ENCODE measurements at regions not wholly inside any gene's neighbourhood (a gene's known extent, or its start where the extent isn't known, plus 50 kb on each side); places are given as distances from the start of the nearest gene placed in this dataset.

GRCh38 chr12:64951944-64952343 lies 127.5 kb downstream of the TBC1D30 start:
- in situ Hi-C loops (cut with HindIII; ENCODE audit: extremely low pct_ligation_motif_present, low pct_unique_long_range_greater_than_20kb) (no loop called here), intact Hi-C loops (cut with micrococcal nuclease; ENCODE audit: unreplicated experiment) (no loop called here)
- CTCF ChIA-PET (ENCODE audit: low intra/inter-chr PET ratio, low total read pairs) = no interaction called here
- Histone ChIP-seq H3K4me2 (ENCODE audit: low read depth, low read length) (no peak overlapping the region), H3K4me1 (ENCODE audit: insufficient read depth, low read length) (no peaks in the 10 kb centered on the region), H3K27ac (ENCODE audit: extremely low read length, insufficient read depth, low read length) (no peak overlapping the region), H4K20me1 (ENCODE audit: insufficient read depth, low read length) (no peaks in the 10 kb centered on the region), H3K4me3 (replicated peaks in 1 of 3; ENCODE audit: insufficient read depth in 1 of 3, low read depth in 2 of 3, low read length in 3 of 3) (no peak overlapping the region), H3K9ac (ENCODE audit: insufficient read depth, low read depth, low read length) (no peak overlapping the region), H3K36me3 (replicated peaks in 1 of 2; ENCODE audit: control insufficient read depth in 1 of 2, insufficient read depth in 2 of 2, low read length in 2 of 2) (no peaks in the 10 kb centered on the region), H3K9me3 (ENCODE audit: low read length) (no peaks in the 10 kb centered on the region), H3K27me3 (ENCODE audit: control insufficient read depth in 1 of 2, insufficient read depth in 2 of 2, low read length in 2 of 2) (no peaks in the 10 kb centered on the region; a peak in 1 of 5 replicates), H2AFZ (ENCODE audit: low read length) (no peak overlapping the region), H3K79me2 (ENCODE audit: insufficient read depth, low read length) (no peaks in the 10 kb centered on the region)
- DNase-seq (ENCODE audit: low spot score) (no peak), ATAC-seq (no peak), FAIRE-seq (no peak)
- POLR2A ChIA-PET = no interaction called here
- 0% methylated on average over 1 of the region's 1 CpG for WGBS (ENCODE audit: low lambda C conversion rate)
- BruUV-seq (replicated peaks) = no TSS peak
- no peak for TF ChIP-seq DRAP1 (CRISPR knock-in tag; IDR thresholded peaks at IDR 0.05)
- no peak for TF ChIP-seq HNF4A (CRISPR knock-in tag; IDR thresholded peaks at IDR 0.05)
- TF ChIP-seq ZBTB40 (IDR thresholded peaks at IDR 0.05) = no peak
- TF ChIP-seq ZBTB40 (CRISPR knock-in tag; IDR thresholded peaks at IDR 0.05) = no peak
- TF ChIP-seq ZBTB38 (CRISPR knock-in tag; IDR thresholded peaks at IDR 0.05) = no peak
- TF ChIP-seq ZBTB7B (CRISPR knock-in tag; IDR thresholded peaks at IDR 0.05) = no peak
- no peak for TF ChIP-seq ZSCAN12 (CRISPR knock-in tag; IDR thresholded peaks at IDR 0.05)
- no peak for TF ChIP-seq SMAD3 (CRISPR knock-in tag; IDR thresholded peaks at IDR 0.05)
- TF ChIP-seq ZBTB7A (CRISPR knock-in tag; IDR thresholded peaks at IDR 0.05) = no peak
- no peak for TF ChIP-seq SSRP1 (CRISPR knock-in tag; IDR thresholded peaks at IDR 0.05)
- TF ChIP-seq NFAT5 (CRISPR knock-in tag; IDR thresholded peaks at IDR 0.05) = no peak
